CD14-positive monocyte (primary cell): ENCODE measurements at regions not wholly inside any gene's neighbourhood (a gene's known extent, or its start where the extent isn't known, plus 50 kb on each side); places are given as distances from the start of the nearest gene placed in this dataset.

Experiments used
- DNase-seq, 3 donors: peaks; one replicate each; pipeline ENCODE4 v3.0.0-alpha.2; 2011 to 2022
- H2AFZ ChIP-seq: 2 replicates; pipeline ENCODE4 v1.6.0; 2012; ENCODE audit warnings: mild to moderate bottlenecking, low read depth, low read length, inconsistent platforms; ENCODE audit not compliant: insufficient read depth, poor library complexity, severe bottlenecking
- H3K27ac ChIP-seq, 2 donors: 1 replicate in 1 of 2; 2 replicates in 1 of 2; pipeline ENCODE4 v1.5.1; 2012 to 2013; ENCODE audit warnings: low read length in 2 of 2, control low read depth in 1 of 2, inconsistent platforms in 1 of 2, low read depth in 1 of 2, mild to moderate bottlenecking in 1 of 2
- H3K27me3 ChIP-seq, 2 donors: one replicate each; pipeline versions ENCODE4 v1.6.0 to v1.6.1; 2011 to 2013; ENCODE audit warnings: low read length in 2 of 2; ENCODE audit not compliant: control insufficient read depth in 2 of 2, insufficient read depth in 2 of 2
- H3K36me3 ChIP-seq, 2 donors: replicated peaks in 1 of 2; 1 replicate in 1 of 2; 2 replicates in 1 of 2; pipeline versions ENCODE4 v1.5.1 to v1.6.1; 2012 to 2013; ENCODE audit warnings: low read length in 2 of 2, control low read depth in 1 of 2, inconsistent platforms in 1 of 2, mild to moderate bottlenecking in 1 of 2; ENCODE audit not compliant: insufficient read depth in 2 of 2, control insufficient read depth in 1 of 2
- H3K4me1 ChIP-seq, 2 donors: 1 replicate in 1 of 2; 2 replicates in 1 of 2; pipeline versions ENCODE4 v1.5.1 to v1.6.1; 2012 to 2013; ENCODE audit warnings: low read length in 2 of 2, control low read depth in 1 of 2, inconsistent platforms in 1 of 2, mild to moderate bottlenecking in 1 of 2, moderate library complexity in 1 of 2; ENCODE audit not compliant: insufficient read depth in 2 of 2, control insufficient read depth in 1 of 2
- H3K4me2 ChIP-seq: replicated peaks from 2 replicates; pipeline ENCODE3; 2012; ENCODE audit warnings: low read length, moderate library complexity, mild to moderate bottlenecking; ENCODE audit not compliant: poor library complexity, severe bottlenecking; ENCODE audit errors: extremely low read depth
- H3K4me3 ChIP-seq, 3 experiments: fragments of 200-600 bp in 1 of 3; sonication (generic) in 1 of 3; replicated peaks in 1 of 3; 1 replicate in 2 of 3; 2 replicates in 1 of 3; pipeline ENCODE4 v1.5.1; 2011 to 2013; ENCODE audit warnings: low read length in 3 of 3, mild to moderate bottlenecking in 3 of 3, control low read depth in 2 of 3, low read depth in 2 of 3, inconsistent platforms in 1 of 3, moderate library complexity in 1 of 3
- H3K79me2 ChIP-seq: 2 replicates; pipeline ENCODE4 v1.6.0; 2012; ENCODE audit warnings: mild to moderate bottlenecking, control low read depth, inconsistent platforms, low read length, moderate library complexity; ENCODE audit not compliant: insufficient read depth
- H3K9ac ChIP-seq: 2 replicates; pipeline ENCODE4 v1.6.0; 2017; ENCODE audit warnings: low read length, mild to moderate bottlenecking; ENCODE audit not compliant: insufficient read depth, poor library complexity, severe bottlenecking
- H3K9me3 ChIP-seq, 2 donors: replicated peaks in 1 of 2; 1 replicate in 1 of 2; 2 replicates in 1 of 2; pipeline versions ENCODE4 v1.5.1 to v1.6.1; 2012 to 2013; ENCODE audit warnings: low read length in 2 of 2, control low read depth in 1 of 2; ENCODE audit not compliant: control insufficient read depth in 1 of 2, insufficient read depth in 1 of 2
- H4K20me1 ChIP-seq: 2 replicates; pipeline ENCODE4 v1.6.0; 2012; ENCODE audit warnings: mild to moderate bottlenecking, low read length, control low read depth, moderate library complexity; ENCODE audit not compliant: insufficient read depth
- H3K27ac Mint-ChIP-seq, 7 donors: one replicate each; pipeline ENCODE4 v1.8.0; 2020; ENCODE audit warnings: mild to moderate bottlenecking in 7 of 7, mixed read lengths in 7 of 7, moderate library complexity in 6 of 7, inconsistent platforms in 2 of 7
- H3K27me3 Mint-ChIP-seq, 3 donors: one replicate each; pipeline ENCODE4 v1.8.0; 2021 to 2022; ENCODE audit warnings: low read depth in 3 of 3, mild to moderate bottlenecking in 3 of 3, mixed read lengths in 3 of 3, moderate library complexity in 3 of 3, inconsistent platforms in 1 of 3
- H3K36me3 Mint-ChIP-seq, 2 donors: one replicate each; pipeline ENCODE4 v1.8.0; 2020; ENCODE audit warnings: mixed read lengths in 2 of 2, inconsistent platforms in 1 of 2, mild to moderate bottlenecking in 1 of 2
- H3K4me1 Mint-ChIP-seq: one replicate; pipeline ENCODE4 v1.8.0; 2020; ENCODE audit warnings: mild to moderate bottlenecking, mixed read lengths
- H3K4me3 Mint-ChIP-seq, 2 donors: one replicate each; pipeline ENCODE4 v1.8.0; 2020; ENCODE audit warnings: mild to moderate bottlenecking in 2 of 2, mixed read lengths in 2 of 2, moderate library complexity in 1 of 2
- H3K9me3 Mint-ChIP-seq, 7 donors: one replicate each; pipeline ENCODE4 v1.8.0; 2020 to 2022; ENCODE audit warnings: mixed read lengths in 7 of 7, mild to moderate bottlenecking in 6 of 7, moderate library complexity in 6 of 7, inconsistent platforms in 2 of 7
- WGBS: methylation state at CpG from one replicate; pipeline ENCODE4 v1.1.5; 2013; ENCODE audit warnings: missing lambda C conversion rate; ENCODE audit not compliant: insufficient coverage; 5-methylcytosine and 5-hydroxymethylcytosine counted together
- intact Hi-C, 2 donors: fragments of 100-400 bp; cut with micrococcal nuclease; formaldehyde crosslinking; loops; one replicate each; pipeline versions ENCODE4 v1.15.0 to v1.15.1; 2023
- TF ChIP-seq, protein P1 (sequence below): fragments of 200-600 bp; IDR thresholded peaks from one replicate; pipeline ENCODE4 v1.8.0; 2022; ENCODE audit warnings: antibody characterized with exemption, mild to moderate bottlenecking

DNA sequence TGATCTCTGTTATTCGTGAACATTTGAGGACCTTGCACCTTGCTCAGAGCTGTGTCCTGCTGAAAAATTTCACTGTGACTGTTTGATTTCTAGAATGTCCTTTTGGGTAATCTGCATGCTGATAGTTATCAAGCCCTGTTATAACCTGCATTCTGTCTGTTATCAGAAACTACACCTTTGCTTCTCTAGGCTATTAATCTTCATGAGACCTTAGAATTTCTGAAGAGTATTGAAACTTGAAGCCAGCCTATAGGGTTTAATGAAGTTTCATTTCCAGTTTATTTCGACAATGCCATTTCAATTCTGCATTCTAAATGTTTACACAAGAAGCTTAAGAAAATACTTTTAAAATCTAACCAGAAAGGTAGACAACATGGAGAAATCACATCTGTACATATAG is 856.2 kb downstream of the SORCS1 start:
- H3K36me3 ChIP-seq, result no peaks in the 10 kb centered on the region
- H3K27ac ChIP-seq, result no peak overlapping the region
- Mint-ChIP-seq H3K36me3 (no peaks in the 10 kb centered on the region), H3K4me1 (no peaks in the 10 kb centered on the region), H3K9me3 (peaks cover 0 to 2% (median 0%) of the 10 kb centered on the region in 7 donors), H3K27ac (no peak overlapping the region), H3K27me3 (no peaks in the 10 kb centered on the region), H3K4me3 (no peak overlapping the region)
- H3K4me1 ChIP-seq, result no peaks in the 10 kb centered on the region
- TF ChIP-seq, protein P1, sequence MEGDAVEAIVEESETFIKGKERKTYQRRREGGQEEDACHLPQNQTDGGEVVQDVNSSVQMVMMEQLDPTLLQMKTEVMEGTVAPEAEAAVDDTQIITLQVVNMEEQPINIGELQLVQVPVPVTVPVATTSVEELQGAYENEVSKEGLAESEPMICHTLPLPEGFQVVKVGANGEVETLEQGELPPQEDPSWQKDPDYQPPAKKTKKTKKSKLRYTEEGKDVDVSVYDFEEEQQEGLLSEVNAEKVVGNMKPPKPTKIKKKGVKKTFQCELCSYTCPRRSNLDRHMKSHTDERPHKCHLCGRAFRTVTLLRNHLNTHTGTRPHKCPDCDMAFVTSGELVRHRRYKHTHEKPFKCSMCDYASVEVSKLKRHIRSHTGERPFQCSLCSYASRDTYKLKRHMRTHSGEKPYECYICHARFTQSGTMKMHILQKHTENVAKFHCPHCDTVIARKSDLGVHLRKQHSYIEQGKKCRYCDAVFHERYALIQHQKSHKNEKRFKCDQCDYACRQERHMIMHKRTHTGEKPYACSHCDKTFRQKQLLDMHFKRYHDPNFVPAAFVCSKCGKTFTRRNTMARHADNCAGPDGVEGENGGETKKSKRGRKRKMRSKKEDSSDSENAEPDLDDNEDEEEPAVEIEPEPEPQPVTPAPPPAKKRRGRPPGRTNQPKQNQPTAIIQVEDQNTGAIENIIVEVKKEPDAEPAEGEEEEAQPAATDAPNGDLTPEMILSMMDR, result no peak
- H3K4me3 ChIP-seq, result no peak overlapping the region
- WGBS, result no CpG with 5 or more reads among the region's 2 CpGs
- H3K9ac ChIP-seq, result no peak overlapping the region
- no peak for DNase-seq
- intact Hi-C loops, result no loop called here
- H3K9me3 ChIP-seq, result no peaks in the 10 kb centered on the region
- no peak overlapping the region for H3K4me2 ChIP-seq
- no peaks in the 10 kb centered on the region for H3K79me2 ChIP-seq
- H2AFZ ChIP-seq, result no peak overlapping the region
- H3K27me3 ChIP-seq, result no peaks in the 10 kb centered on the region
- no peaks in the 10 kb centered on the region for H4K20me1 ChIP-seq

- H3K27ac Mint-ChIP-seq, result no peak overlapping the region
- no peaks in the 10 kb centered on the region for H3K4me1 Mint-ChIP-seq
- H3K9me3 Mint-ChIP-seq, result peaks cover 0 to 2% (median 0%) of the 10 kb centered on the region in 7 donors
- H3K4me3 ChIP-seq, result no peak overlapping the region
- TF ChIP-seq, protein P1, result no peak
- H3K27ac ChIP-seq, result no peak overlapping the region
- H3K36me3 Mint-ChIP-seq, result no peaks in the 10 kb centered on the region
- H3K27me3 Mint-ChIP-seq, result no peaks in the 10 kb centered on the region
- no peaks in the 10 kb centered on the region for H3K4me1 ChIP-seq
- H3K79me2 ChIP-seq, result no peaks in the 10 kb centered on the region
- intact Hi-C loops, result no loop called here
- no peaks in the 10 kb centered on the region for H4K20me1 ChIP-seq
- H3K36me3 ChIP-seq, result no peaks in the 10 kb centered on the region
- no peak overlapping the region for H2AFZ ChIP-seq
- no peaks in the 10 kb centered on the region for H3K9me3 ChIP-seq
- 83% methylated on average over 1 of the region's 1 CpG for WGBS
- H3K4me3 Mint-ChIP-seq, result no peak overlapping the region
- H3K27me3 ChIP-seq, result no peaks in the 10 kb centered on the region
- DNase-seq, result no peak
- no peak overlapping the region for H3K4me2 ChIP-seq
- no peak overlapping the region for H3K9ac ChIP-seq
Measured at GRCh38 chr10:106304056-106304455, 860.5 kb downstream of the SORCS1 start.
